DND-41 (cell line): ENCODE measurements at regions not wholly inside any gene's neighbourhood (a gene's known extent, or its start where the extent isn't known, plus 50 kb on each side); places are given as distances from the start of the nearest gene placed in this dataset.

Experiments used
- EZH2 ChIP-seq: IDR thresholded peaks from 3 replicates; pipeline ENCODE4 v1.6.1; 2012; ENCODE audit warnings: borderline replicate concordance, low read depth, mild to moderate bottlenecking, moderate library complexity, low read length, inconsistent platforms; ENCODE audit not compliant: severe bottlenecking
- TF ChIP-seq, protein P1 (sequence below): IDR thresholded peaks from 2 replicates; pipeline ENCODE4 v1.5.1; 2012; ENCODE audit warnings: borderline replicate concordance, low read length, moderate library complexity, mild to moderate bottlenecking; ENCODE audit not compliant: poor library complexity, severe bottlenecking; ENCODE audit errors: extremely low read depth

DNA sequence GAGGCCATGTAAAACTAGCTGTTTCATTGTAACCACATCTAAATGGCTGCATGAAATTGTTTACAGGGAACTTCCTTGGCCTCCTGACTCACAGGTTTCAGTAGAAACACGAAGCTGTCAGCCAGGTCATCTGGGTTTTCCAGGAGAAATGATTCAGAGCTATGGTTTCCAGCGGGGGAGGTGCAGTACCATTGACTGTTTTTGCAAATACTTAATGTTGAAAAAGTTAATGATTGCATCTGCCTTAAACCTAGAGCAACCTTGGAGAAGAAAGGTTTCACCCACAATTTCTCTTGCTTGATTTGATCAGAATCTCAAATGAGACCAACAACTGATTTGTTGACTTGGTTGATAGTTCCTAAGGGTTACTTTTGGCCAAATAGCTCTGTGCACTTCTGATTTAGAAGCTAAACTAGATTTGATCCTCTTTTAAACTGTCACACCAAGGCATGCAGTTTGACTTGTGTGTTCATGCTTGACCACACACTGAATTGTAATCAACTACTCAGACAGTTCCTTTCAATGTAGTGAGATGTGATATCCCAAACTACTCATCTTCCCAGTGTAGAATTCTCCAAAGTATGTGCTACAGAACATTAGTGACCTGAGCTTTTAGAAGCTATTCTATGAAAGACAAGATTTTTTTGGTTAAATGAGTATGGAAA is 193.5 kb upstream of the CHST9 start:
- TF ChIP-seq, protein P1, sequence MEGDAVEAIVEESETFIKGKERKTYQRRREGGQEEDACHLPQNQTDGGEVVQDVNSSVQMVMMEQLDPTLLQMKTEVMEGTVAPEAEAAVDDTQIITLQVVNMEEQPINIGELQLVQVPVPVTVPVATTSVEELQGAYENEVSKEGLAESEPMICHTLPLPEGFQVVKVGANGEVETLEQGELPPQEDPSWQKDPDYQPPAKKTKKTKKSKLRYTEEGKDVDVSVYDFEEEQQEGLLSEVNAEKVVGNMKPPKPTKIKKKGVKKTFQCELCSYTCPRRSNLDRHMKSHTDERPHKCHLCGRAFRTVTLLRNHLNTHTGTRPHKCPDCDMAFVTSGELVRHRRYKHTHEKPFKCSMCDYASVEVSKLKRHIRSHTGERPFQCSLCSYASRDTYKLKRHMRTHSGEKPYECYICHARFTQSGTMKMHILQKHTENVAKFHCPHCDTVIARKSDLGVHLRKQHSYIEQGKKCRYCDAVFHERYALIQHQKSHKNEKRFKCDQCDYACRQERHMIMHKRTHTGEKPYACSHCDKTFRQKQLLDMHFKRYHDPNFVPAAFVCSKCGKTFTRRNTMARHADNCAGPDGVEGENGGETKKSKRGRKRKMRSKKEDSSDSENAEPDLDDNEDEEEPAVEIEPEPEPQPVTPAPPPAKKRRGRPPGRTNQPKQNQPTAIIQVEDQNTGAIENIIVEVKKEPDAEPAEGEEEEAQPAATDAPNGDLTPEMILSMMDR = no peak
- TF ChIP-seq EZH2 = no peak
